SK-N-SH treated with all-trans-retinoic acid at 6 μM for 48 hours (cell line): ENCODE measurements at regions not wholly inside any gene's neighbourhood (a gene's known extent, or its start where the extent isn't known, plus 50 kb on each side); places are given as distances from the start of the nearest gene placed in this dataset.

Experiments used
- ATAC-seq: fragments of 200-7000 bp; cut with Tn5 transposase; 3 replicates; pipeline ENCODE4 v1.9.1; 2020; ENCODE audit warnings: mild to moderate bottlenecking, moderate library complexity
- ARNTL ChIP-seq: fragments of 450-650 bp; formaldehyde crosslinking; IDR thresholded peaks from 2 replicates; pipeline ENCODE4 v1.5.0; 2020; ENCODE audit warnings: low read depth, mild to moderate bottlenecking, moderate library complexity, borderline replicate concordance
- CREB5 ChIP-seq: fragments of 250-450 bp; sonication (Bioruptor Pico); IDR thresholded peaks from 2 replicates; pipeline ENCODE4 v1.5.1; 2020; ENCODE audit warnings: low read depth, mild to moderate bottlenecking, moderate library complexity
- CSDC2 ChIP-seq: fragments of 250-450 bp; sonication (Bioruptor Pico); IDR thresholded peaks from 2 replicates; pipeline ENCODE4 v1.5.0; 2020; ENCODE audit warnings: mild to moderate bottlenecking, moderate library complexity
- ESRRG ChIP-seq: fragments of 250-450 bp; sonication (Bioruptor Pico); IDR thresholded peaks from 2 replicates; pipeline ENCODE4 v1.6.1; 2021; ENCODE audit warnings: mild to moderate bottlenecking
- GLIS3 ChIP-seq: fragments of 250-450 bp; sonication (Bioruptor Pico); IDR thresholded peaks from 2 replicates; pipeline ENCODE4 v1.5.0; 2020; ENCODE audit warnings: mild to moderate bottlenecking, moderate library complexity
- OSR1 ChIP-seq: fragments of 250-450 bp; sonication (Bioruptor Pico); IDR thresholded peaks from 2 replicates; pipeline ENCODE4 v1.8.0; 2022; ENCODE audit warnings: moderate library complexity, mild to moderate bottlenecking, inconsistent platforms
- PATZ1 ChIP-seq: fragments of 250-450 bp; sonication (Bioruptor Pico); IDR thresholded peaks from 2 replicates; pipeline ENCODE4 v1.8.0; 2020; ENCODE audit warnings: mild to moderate bottlenecking, moderate library complexity, borderline replicate concordance
- PPARA ChIP-seq: fragments of 250-450 bp; sonication (Bioruptor Pico); IDR thresholded peaks from 2 replicates; pipeline ENCODE4 v1.5.0; 2020; ENCODE audit warnings: mild to moderate bottlenecking, borderline replicate concordance
- RARB ChIP-seq: fragments of 250-450 bp; sonication (Bioruptor Pico); IDR thresholded peaks from 2 replicates; pipeline ENCODE4 v1.8.0; 2021; ENCODE audit warnings: mild to moderate bottlenecking, moderate library complexity
- SNAI2 ChIP-seq: fragments of 250-450 bp; sonication (Bioruptor Pico); IDR thresholded peaks from 2 replicates; pipeline ENCODE4 v1.5.0; 2020; ENCODE audit warnings: mild to moderate bottlenecking, moderate library complexity
- TOX ChIP-seq: fragments of 250-450 bp; sonication (Bioruptor Pico); IDR thresholded peaks from 2 replicates; pipeline ENCODE4 v1.8.0; 2021; ENCODE audit warnings: mild to moderate bottlenecking, moderate library complexity, borderline replicate concordance
- ZC3H10 ChIP-seq: fragments of 250-450 bp; sonication (Bioruptor Pico); IDR thresholded peaks from 2 replicates; pipeline ENCODE4 v1.5.1; 2021; ENCODE audit warnings: mild to moderate bottlenecking, moderate library complexity
- ZFP3 ChIP-seq: fragments of 250-450 bp; sonication (Bioruptor Pico); IDR thresholded peaks from 2 replicates; pipeline ENCODE4 v1.5.0; 2020; ENCODE audit warnings: mild to moderate bottlenecking, moderate library complexity
- ZFP30 ChIP-seq: fragments of 450-650 bp; formaldehyde crosslinking; IDR thresholded peaks from 2 replicates; pipeline ENCODE4 v1.5.0; 2022; ENCODE audit warnings: mild to moderate bottlenecking, moderate library complexity
- ZNF70 ChIP-seq: fragments of 450-650 bp; formaldehyde crosslinking; IDR thresholded peaks from 2 replicates; pipeline ENCODE4 v1.5.0; 2020; ENCODE audit warnings: mild to moderate bottlenecking, moderate library complexity
- ZNF8 ChIP-seq: fragments of 450-650 bp; formaldehyde crosslinking; IDR thresholded peaks from 2 replicates; pipeline ENCODE4 v1.5.0; 2020; ENCODE audit warnings: mild to moderate bottlenecking, moderate library complexity
- TF ChIP-seq, protein P1 (sequence below): fragments of 250-450 bp; sonication (Bioruptor Pico); IDR thresholded peaks from 2 replicates; pipeline ENCODE4 v1.5.0; 2020; ENCODE audit warnings: mild to moderate bottlenecking, moderate library complexity

DNA sequence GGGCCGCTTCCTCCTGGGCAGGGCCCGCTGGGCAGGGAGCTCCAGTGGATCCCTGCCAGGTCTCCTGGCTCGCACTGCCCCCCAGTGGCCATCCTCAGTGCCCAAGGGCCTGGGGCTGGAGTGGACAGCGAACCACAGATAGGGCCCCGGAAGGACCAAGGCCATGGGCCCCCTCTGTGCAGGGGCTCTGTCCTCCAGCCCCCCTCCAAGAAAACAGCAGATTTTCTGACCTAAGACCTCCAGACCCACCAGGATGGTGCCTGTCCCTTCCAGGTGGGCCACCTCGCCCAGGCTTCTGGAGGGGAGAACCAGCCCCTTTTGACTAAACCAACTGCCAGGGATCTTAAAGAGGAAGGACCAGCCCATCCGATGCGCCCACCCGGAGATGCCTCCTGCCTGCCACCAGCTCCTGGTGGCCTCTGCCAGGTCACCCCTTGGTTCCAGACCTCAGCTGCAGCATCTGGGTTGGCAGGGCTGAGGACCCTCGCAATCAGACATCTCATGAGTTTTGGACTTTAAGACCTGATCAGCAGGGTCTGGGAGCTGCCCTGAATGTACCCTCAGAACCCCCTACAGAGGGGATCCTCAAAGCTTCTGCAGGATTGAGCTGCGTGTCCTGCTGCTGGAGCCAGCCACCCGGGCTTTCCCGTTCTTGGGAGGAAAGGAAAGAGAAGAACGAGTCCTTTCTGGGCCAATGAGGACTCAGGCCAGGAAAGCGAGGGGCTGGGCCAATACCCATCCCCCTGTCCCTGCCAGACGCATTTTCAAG lies 325.8 kb upstream of the DIO3 start:
- peak; percentile 89 for ATAC-seq
- TF ChIP-seq PPARA (CRISPR knock-in tag) (no peak), ZC3H10 (CRISPR knock-in tag) (no peak), RARB (CRISPR knock-in tag) (no peak), PATZ1 (no peak), ZNF70 (no peak), ZFP3 (CRISPR knock-in tag) (no peak), ZNF8 (CRISPR knock-in tag) (no peak), GLIS3 (CRISPR knock-in tag) (no peak), TOX (CRISPR knock-in tag) (no peak), OSR1 (CRISPR knock-in tag) (no peak)

DNA sequence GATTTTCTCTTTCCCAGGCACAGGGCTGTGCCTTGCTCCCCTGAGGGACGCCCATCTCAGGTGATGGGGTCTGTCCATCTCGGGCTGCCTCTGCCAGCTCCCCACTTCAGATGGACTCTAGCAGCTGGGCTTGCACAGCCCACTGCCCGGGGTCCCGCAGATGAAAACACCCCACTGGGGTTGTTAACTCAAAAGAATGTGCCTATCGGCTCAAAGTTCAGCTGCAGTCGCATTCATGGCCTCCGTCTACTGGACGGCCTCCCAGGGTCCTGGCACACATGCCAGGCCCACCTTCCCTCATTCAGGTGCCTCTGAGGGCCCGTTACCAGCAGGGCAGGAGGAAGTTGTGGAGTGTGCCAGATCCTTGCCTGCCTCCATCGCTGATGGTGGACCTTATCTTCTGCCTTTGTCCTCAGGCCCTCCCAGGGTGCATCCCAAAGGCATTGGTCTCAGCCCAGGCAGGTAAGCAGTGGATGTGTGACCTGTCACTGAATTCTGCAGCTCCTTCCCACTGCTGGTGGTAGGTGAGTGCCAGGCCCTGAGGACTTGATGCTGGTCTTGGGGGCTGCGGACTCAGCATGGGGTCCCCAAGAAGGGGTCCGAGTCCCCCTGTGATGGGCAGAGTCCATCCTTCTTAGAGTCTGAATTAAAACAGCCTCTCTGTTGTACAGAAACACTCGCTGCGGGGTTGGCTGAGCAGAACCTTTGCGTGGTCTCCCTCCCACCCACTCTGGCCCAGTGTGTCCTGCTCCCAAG lies 324.6 kb upstream of the DIO3 start:
- TF ChIP-seq OSR1 (CRISPR knock-in tag): no peak
- no peak for TF ChIP-seq SNAI2
- TF ChIP-seq CREB5: no peak
- TF ChIP-seq ZNF8 (CRISPR knock-in tag): no peak
- TF ChIP-seq, protein P1, sequence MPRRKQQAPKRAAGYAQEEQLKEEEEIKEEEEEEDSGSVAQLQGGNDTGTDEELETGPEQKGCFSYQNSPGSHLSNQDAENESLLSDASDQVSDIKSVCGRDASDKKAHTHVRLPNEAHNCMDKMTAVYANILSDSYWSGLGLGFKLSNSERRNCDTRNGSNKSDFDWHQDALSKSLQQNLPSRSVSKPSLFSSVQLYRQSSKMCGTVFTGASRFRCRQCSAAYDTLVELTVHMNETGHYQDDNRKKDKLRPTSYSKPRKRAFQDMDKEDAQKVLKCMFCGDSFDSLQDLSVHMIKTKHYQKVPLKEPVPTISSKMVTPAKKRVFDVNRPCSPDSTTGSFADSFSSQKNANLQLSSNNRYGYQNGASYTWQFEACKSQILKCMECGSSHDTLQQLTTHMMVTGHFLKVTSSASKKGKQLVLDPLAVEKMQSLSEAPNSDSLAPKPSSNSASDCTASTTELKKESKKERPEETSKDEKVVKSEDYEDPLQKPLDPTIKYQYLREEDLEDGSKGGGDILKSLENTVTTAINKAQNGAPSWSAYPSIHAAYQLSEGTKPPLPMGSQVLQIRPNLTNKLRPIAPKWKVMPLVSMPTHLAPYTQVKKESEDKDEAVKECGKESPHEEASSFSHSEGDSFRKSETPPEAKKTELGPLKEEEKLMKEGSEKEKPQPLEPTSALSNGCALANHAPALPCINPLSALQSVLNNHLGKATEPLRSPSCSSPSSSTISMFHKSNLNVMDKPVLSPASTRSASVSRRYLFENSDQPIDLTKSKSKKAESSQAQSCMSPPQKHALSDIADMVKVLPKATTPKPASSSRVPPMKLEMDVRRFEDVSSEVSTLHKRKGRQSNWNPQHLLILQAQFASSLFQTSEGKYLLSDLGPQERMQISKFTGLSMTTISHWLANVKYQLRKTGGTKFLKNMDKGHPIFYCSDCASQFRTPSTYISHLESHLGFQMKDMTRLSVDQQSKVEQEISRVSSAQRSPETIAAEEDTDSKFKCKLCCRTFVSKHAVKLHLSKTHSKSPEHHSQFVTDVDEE (CRISPR knock-in tag): no peak
- TF ChIP-seq ZFP30 (CRISPR knock-in tag): no peak
- no peak for ATAC-seq

GRCh38 chr14:101237252-101237616 lies 324.1 kb upstream of the DIO3 start:
- TF ChIP-seq ZNF8 (CRISPR knock-in tag): no peak
- no peak for TF ChIP-seq PPARA (CRISPR knock-in tag)
- no peak for TF ChIP-seq SNAI2
- ATAC-seq: no peak

DNA sequence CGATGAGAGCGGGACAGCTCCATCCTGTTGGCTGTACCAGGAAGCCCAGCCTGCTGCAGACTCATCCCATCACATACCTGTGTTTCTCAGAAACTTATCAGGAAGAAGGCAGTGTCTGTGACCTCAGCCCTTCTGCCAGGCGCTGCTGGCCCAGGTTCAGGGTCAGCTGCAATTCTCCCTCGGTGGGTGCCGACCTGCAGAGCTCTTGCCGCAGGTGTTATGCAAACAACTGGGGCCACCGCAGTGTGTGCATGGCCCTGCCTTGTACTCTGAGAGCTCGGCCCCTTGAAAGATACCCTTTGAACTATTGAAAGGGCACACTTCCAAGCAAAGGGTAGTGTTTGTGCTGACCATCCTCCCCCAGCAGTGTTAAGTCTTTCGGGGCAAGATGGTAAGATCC lies 322.2 kb upstream of the DIO3 start:
- no peak for TF ChIP-seq TOX (CRISPR knock-in tag)
- no peak for TF ChIP-seq RARB (CRISPR knock-in tag)
- TF ChIP-seq ESRRG: no peak
- TF ChIP-seq ZC3H10 (CRISPR knock-in tag): no peak
- TF ChIP-seq CSDC2 (CRISPR knock-in tag): no peak
- TF ChIP-seq, protein P1 (CRISPR knock-in tag): no peak
- no peak for TF ChIP-seq ARNTL (CRISPR knock-in tag)
- TF ChIP-seq ZFP30 (CRISPR knock-in tag): no peak
- ATAC-seq: no peak
